BLaER1 (cell line): ENCODE measurements at regions not wholly inside any gene's neighbourhood (a gene's known extent, or its start where the extent isn't known, plus 50 kb on each side); places are given as distances from the start of the nearest gene placed in this dataset.

ENCODE experiments used
- H3K27ac ChIP-seq: shearing (Covaris generic); formaldehyde crosslinking; 2 replicates; pipeline ENCODE4 v1.8.1; 2022
- H3K27me3 ChIP-seq: shearing (Covaris generic); formaldehyde crosslinking; 2 replicates; pipeline ENCODE4 v1.8.1; 2022
- H3K36me3 ChIP-seq: shearing (Covaris generic); formaldehyde crosslinking; 2 replicates; pipeline ENCODE4 v1.8.1; 2022
- H3K4me1 ChIP-seq: shearing (Covaris generic); formaldehyde crosslinking; 2 replicates; pipeline ENCODE4 v1.8.1; 2022
- H3K4me2 ChIP-seq: shearing (Covaris generic); formaldehyde crosslinking; 2 replicates; pipeline ENCODE4 v1.8.1; 2022
- H3K4me3 ChIP-seq: shearing (Covaris generic); formaldehyde crosslinking; 2 replicates; pipeline ENCODE4 v1.8.1; 2022
- H3K9ac ChIP-seq: shearing (Covaris generic); formaldehyde crosslinking; 2 replicates; pipeline ENCODE4 v1.8.1; 2022
- H3K9me3 ChIP-seq: shearing (Covaris generic); formaldehyde crosslinking; 2 replicates; pipeline ENCODE4 v1.8.1; 2022
- H4K20me1 ChIP-seq: shearing (Covaris generic); formaldehyde crosslinking; 2 replicates; pipeline ENCODE4 v1.8.1; 2022
- Cebpa-rat ChIP-seq: shearing (Covaris generic); IDR thresholded peaks from 2 replicates; pipeline ENCODE4 v1.8.1; 2022

GRCh38 chr14:76599559-76600287, 161.5 kb upstream of the VASH1 start:
- Histone ChIP-seq H3K4me1 (no peaks in the 10 kb centered on the region), H4K20me1 (no peaks in the 10 kb centered on the region), H3K27me3 (no peaks in the 10 kb centered on the region), H3K4me2 (no peak overlapping the region), H3K27ac (no peak overlapping the region), H3K36me3 (no peaks in the 10 kb centered on the region), H3K4me3 (no peak overlapping the region), H3K9me3 (peaks cover 3% of the 10 kb centered on the region; the same call in 1 of the 2 replicates), H3K9ac (no peak overlapping the region)
- no peak for TF ChIP-seq Cebpa-rat

GRCh38 chr14:76603713-76604112, 157.6 kb upstream of the VASH1 start:
- Histone ChIP-seq H4K20me1 (no peaks in the 10 kb centered on the region), H3K27ac (no peak overlapping the region), H3K36me3 (no peaks in the 10 kb centered on the region), H3K4me3 (no peak overlapping the region), H3K4me1 (no peaks in the 10 kb centered on the region), H3K9me3 (peaks cover 3% of the 10 kb centered on the region; the same call in 1 of the 2 replicates), H3K9ac (no peak overlapping the region), H3K4me2 (no peak overlapping the region), H3K27me3 (no peaks in the 10 kb centered on the region)
- TF ChIP-seq Cebpa-rat: no peak

GRCh38 chr14:76607510-76607909, 153.8 kb upstream of the VASH1 start:
- TF ChIP-seq Cebpa-rat: no peak
- Histone ChIP-seq H4K20me1 (no peaks in the 10 kb centered on the region), H3K4me1 (no peaks in the 10 kb centered on the region), H3K36me3 (no peaks in the 10 kb centered on the region), H3K4me2 (no peak overlapping the region), H3K9ac (no peak overlapping the region), H3K4me3 (no peak overlapping the region), H3K9me3 (no peaks in the 10 kb centered on the region), H3K27ac (no peak overlapping the region), H3K27me3 (no peaks in the 10 kb centered on the region)

GRCh38 chr14:76612654-76613053, 148.6 kb upstream of the VASH1 start:
- TF ChIP-seq Cebpa-rat: no peak
- no peak overlapping the region for H3K27ac ChIP-seq
- no peak overlapping the region for H3K4me2 ChIP-seq
- H3K9ac ChIP-seq: no peak overlapping the region
- H3K4me1 ChIP-seq: no peaks in the 10 kb centered on the region
- no peak overlapping the region for H3K4me3 ChIP-seq
- peaks cover 18% of the 10 kb centered on the region for H3K9me3 ChIP-seq
- H4K20me1 ChIP-seq: no peaks in the 10 kb centered on the region
- no peaks in the 10 kb centered on the region for H3K36me3 ChIP-seq
- no peaks in the 10 kb centered on the region for H3K27me3 ChIP-seq

GRCh38 chr14:76613616-76614015, 147.7 kb upstream of the VASH1 start:
- H3K27ac ChIP-seq: no peak overlapping the region
- no peaks in the 10 kb centered on the region for H3K36me3 ChIP-seq

GRCh38 chr14:76615331-76615730, 145.9 kb upstream of the VASH1 start:
- Histone ChIP-seq H3K36me3 (no peaks in the 10 kb centered on the region), H3K27ac (no peak overlapping the region), H3K9me3 (peaks cover 32% of the 10 kb centered on the region), H3K4me3 (no peak overlapping the region), H3K27me3 (no peaks in the 10 kb centered on the region), H3K4me2 (no peak overlapping the region), H3K4me1 (no peaks in the 10 kb centered on the region), H4K20me1 (no peaks in the 10 kb centered on the region), H3K9ac (no peak overlapping the region)
- TF ChIP-seq Cebpa-rat: no peak

More at GRCh38 chr14:76613616-76614015, 147.7 kb upstream of the VASH1 start:
- no peak overlapping the region for H3K4me2 ChIP-seq
- no peak overlapping the region for H3K9ac ChIP-seq
- H3K4me3 ChIP-seq: no peak overlapping the region
- no peak for TF ChIP-seq Cebpa-rat
- no peaks in the 10 kb centered on the region for H3K4me1 ChIP-seq
- H3K9me3 ChIP-seq: peaks cover 26% of the 10 kb centered on the region
- H4K20me1 ChIP-seq: no peaks in the 10 kb centered on the region
- no peaks in the 10 kb centered on the region for H3K27me3 ChIP-seq

- no peaks in the 10 kb centered on the region for H3K4me1 ChIP-seq
- no peaks in the 10 kb centered on the region for H4K20me1 ChIP-seq
- no peak overlapping the region for H3K4me2 ChIP-seq
- H3K4me3 ChIP-seq: no peak overlapping the region
- peaks cover 32% of the 10 kb centered on the region for H3K9me3 ChIP-seq
- H3K36me3 ChIP-seq: no peaks in the 10 kb centered on the region
- H3K9ac ChIP-seq: no peak overlapping the region
- no peak for TF ChIP-seq Cebpa-rat
- no peaks in the 10 kb centered on the region for H3K27me3 ChIP-seq
- H3K27ac ChIP-seq: no peak overlapping the region
These were observed 143.8 kb upstream of the VASH1 start for GRCh38 chr14:76617440-76617839.

- Histone ChIP-seq H3K4me3 (no peak overlapping the region), H3K9ac (no peak overlapping the region), H3K4me1 (no peaks in the 10 kb centered on the region), H3K27ac (no peak overlapping the region), H3K36me3 (no peaks in the 10 kb centered on the region), H3K4me2 (no peak overlapping the region), H4K20me1 (no peaks in the 10 kb centered on the region), H3K9me3 (no peaks in the 10 kb centered on the region), H3K27me3 (no peaks in the 10 kb centered on the region)
- TF ChIP-seq Cebpa-rat: no peak
These were observed 124.7 kb upstream of the VASH1 start for GRCh38 chr14:76636602-76637001.

- Histone ChIP-seq H3K9me3 (no peaks in the 10 kb centered on the region), H3K27me3 (no peaks in the 10 kb centered on the region), H3K4me1 (no peaks in the 10 kb centered on the region), H3K4me3 (no peak overlapping the region), H3K27ac (no peak overlapping the region), H3K36me3 (no peaks in the 10 kb centered on the region), H3K9ac (no peak overlapping the region), H3K4me2 (no peak overlapping the region), H4K20me1 (no peaks in the 10 kb centered on the region)
- no peak for TF ChIP-seq Cebpa-rat
These were observed 122.4 kb upstream of the VASH1 start for GRCh38 chr14:76638841-76639240.

- Histone ChIP-seq H4K20me1 (no peaks in the 10 kb centered on the region), H3K36me3 (no peaks in the 10 kb centered on the region), H3K27ac (no peak overlapping the region), H3K4me3 (no peak overlapping the region), H3K9ac (no peak overlapping the region), H3K4me2 (no peak overlapping the region), H3K27me3 (no peaks in the 10 kb centered on the region), H3K9me3 (no peaks in the 10 kb centered on the region), H3K4me1 (no peaks in the 10 kb centered on the region)
- TF ChIP-seq Cebpa-rat: no peak
These were observed 121.5 kb upstream of the VASH1 start for GRCh38 chr14:76639606-76640229.
